ENCODE measurements at regions not wholly inside any gene's neighbourhood (a gene's known extent, or its start where the extent isn't known, plus 50 kb on each side); places are given as distances from the start of the nearest gene placed in this dataset.

GRCh38 chr1:37133276-37134145, 99.2 kb upstream of the GRIK3 start:
- ChIA-PET POLR2A (no interaction called here), CTCF (no interaction called here)
- Histone ChIP-seq H3K4me1 (no peaks in the 10 kb centered on the region), H3K4me3 (ENCODE audit: low read depth, low read length) (no peak overlapping the region), H3K36me3 (ENCODE audit: control insufficient read depth, insufficient read depth, low read length) (no peaks in the 10 kb centered on the region), H3K27me3 (replicated peaks; ENCODE audit: control insufficient read depth, insufficient read depth, low read length) (no peaks in the 10 kb centered on the region), H3K9me3 (no peaks in the 10 kb centered on the region)
- Mint-ChIP-seq H3K4me1 (ENCODE audit: low read depth, unreplicated experiment) (no peaks in the 10 kb centered on the region), H3K27ac (ENCODE audit: unreplicated experiment) (no peak overlapping the region), H3K36me3 (ENCODE audit: insufficient read depth, unreplicated experiment) (no peaks in the 10 kb centered on the region), H3K9me3 (ENCODE audit: unreplicated experiment) (no peaks in the 10 kb centered on the region), H3K27me3 (ENCODE audit: insufficient read depth, unreplicated experiment) (peaks cover 23% of the 10 kb centered on the region), H3K4me3 (ENCODE audit: unreplicated experiment) (no peak overlapping the region)
- no TSS peak for BruUV-seq (replicated peaks)
- TF ChIP-seq CTCF (IDR thresholded peaks at IDR 0.05; ENCODE audit: insufficient read depth in 1 of 2, low read depth in 1 of 2, low read length in 1 of 2, severe bottlenecking in 1 of 2, unreplicated experiment in 1 of 2): no peak
- intact Hi-C loops (cut with micrococcal nuclease; ENCODE audit: unreplicated experiment): no loop called here
- no peak for DNase-seq

GRCh38 chr1:37134599-37134998, 100.3 kb upstream of the GRIK3 start:
- POLR2A ChIA-PET: no interaction called here

GRCh38 chr1:37135032-37135431, 100.7 kb upstream of the GRIK3 start:
- Mint-ChIP-seq H3K27me3 (ENCODE audit: insufficient read depth, unreplicated experiment) (peaks cover 17% of the 10 kb centered on the region), H3K9me3 (ENCODE audit: unreplicated experiment) (no peaks in the 10 kb centered on the region), H3K4me3 (ENCODE audit: unreplicated experiment) (no peak overlapping the region), H3K36me3 (ENCODE audit: insufficient read depth, unreplicated experiment) (no peaks in the 10 kb centered on the region), H3K4me1 (ENCODE audit: low read depth, unreplicated experiment) (no peaks in the 10 kb centered on the region), H3K27ac (ENCODE audit: unreplicated experiment) (no peak overlapping the region)
- Histone ChIP-seq H3K27me3 (replicated peaks; ENCODE audit: control insufficient read depth, insufficient read depth, low read length) (no peaks in the 10 kb centered on the region), H3K36me3 (ENCODE audit: control insufficient read depth, insufficient read depth, low read length) (no peaks in the 10 kb centered on the region), H3K9me3 (no peaks in the 10 kb centered on the region), H3K4me1 (no peaks in the 10 kb centered on the region), H3K4me3 (ENCODE audit: low read depth, low read length) (no peak overlapping the region)
- no peak for TF ChIP-seq CTCF (IDR thresholded peaks at IDR 0.05; ENCODE audit: insufficient read depth in 1 of 2, low read depth in 1 of 2, low read length in 1 of 2, severe bottlenecking in 1 of 2, unreplicated experiment in 1 of 2)
- POLR2A ChIA-PET: no interaction called here
- intact Hi-C loops (cut with micrococcal nuclease; ENCODE audit: unreplicated experiment): no loop called here
- DNase-seq: no peak
- no TSS peak for BruUV-seq (replicated peaks)
- CTCF ChIA-PET: no interaction called here

More at GRCh38 chr1:37134599-37134998, 100.3 kb upstream of the GRIK3 start:
- Histone ChIP-seq H3K9me3 (no peaks in the 10 kb centered on the region), H3K4me1 (no peaks in the 10 kb centered on the region), H3K27me3 (replicated peaks; ENCODE audit: control insufficient read depth, insufficient read depth, low read length) (no peaks in the 10 kb centered on the region), H3K36me3 (ENCODE audit: control insufficient read depth, insufficient read depth, low read length) (no peaks in the 10 kb centered on the region), H3K4me3 (ENCODE audit: low read depth, low read length) (no peak overlapping the region)
- CTCF ChIA-PET: no interaction called here
- DNase-seq: no peak
- no peak overlapping the region for H3K4me3 Mint-ChIP-seq (ENCODE audit: unreplicated experiment)
- H3K27me3 Mint-ChIP-seq (ENCODE audit: insufficient read depth, unreplicated experiment): peaks cover 18% of the 10 kb centered on the region
- no peaks in the 10 kb centered on the region for H3K9me3 Mint-ChIP-seq (ENCODE audit: unreplicated experiment)
- H3K27ac Mint-ChIP-seq (ENCODE audit: unreplicated experiment): no peak overlapping the region
- TF ChIP-seq CTCF (IDR thresholded peaks at IDR 0.05; ENCODE audit: insufficient read depth in 1 of 2, low read depth in 1 of 2, low read length in 1 of 2, severe bottlenecking in 1 of 2, unreplicated experiment in 1 of 2): no peak
- H3K4me1 Mint-ChIP-seq (ENCODE audit: low read depth, unreplicated experiment): no peaks in the 10 kb centered on the region
- no TSS peak for BruUV-seq (replicated peaks)
- intact Hi-C loops (cut with micrococcal nuclease; ENCODE audit: unreplicated experiment): no loop called here
- H3K36me3 Mint-ChIP-seq (ENCODE audit: insufficient read depth, unreplicated experiment): no peaks in the 10 kb centered on the region

All from Caco-2 (cell line).